AG04449 (cell line): ENCODE measurements at regions not wholly inside any gene's neighbourhood (a gene's known extent, or its start where the extent isn't known, plus 50 kb on each side); places are given as distances from the start of the nearest gene placed in this dataset.

Source experiments
- CTCF ChIA-PET: fragments of 350-600 bp; formaldehyde crosslinking; extraction: SDS; loops from one replicate; lab custom pipeline; 2021; ENCODE audit warnings: antibody characterized with exemption; lab: Yijun Ruan, JAX
- POLR2A ChIA-PET: fragments of 400-600, 350-600 bp; formaldehyde crosslinking; extraction: SDS; loops from one replicate; lab custom pipeline; 2020; ENCODE audit warnings: antibody characterized with exemption, inconsistent platforms; lab: Yijun Ruan, JAX
- DNase-seq: peaks from one replicate; pipeline ENCODE4 v3.0.0-alpha.2; 2010; ENCODE audit warnings: low read depth, low spot score
- H3K4me3 ChIP-seq: 2 replicates; pipeline ENCODE4 v1.5.1; 2011; ENCODE audit warnings: low read depth, mild to moderate bottlenecking, control low read depth, low read length
- CTCF ChIP-seq: IDR thresholded peaks from one replicate; pipeline ENCODE4 v1.5.1; 2011; ENCODE audit warnings: mild to moderate bottlenecking, moderate library complexity, low read length, control low read depth, inconsistent platforms; ENCODE audit not compliant: insufficient read depth; ENCODE audit errors: missing control alignments

- TF ChIP-seq CTCF: no peak
- ChIA-PET CTCF (no interaction called here), POLR2A (no interaction called here)
Observed at GRCh38 chr7:27367179-27367932, 124.8 kb downstream of the EVX1 start.

GRCh38 chr7:27367933-27368549 is 125.4 kb downstream of the EVX1 start:
- no peak for DNase-seq
- H3K4me3 ChIP-seq: no peak overlapping the region
- ChIA-PET CTCF (no interaction called here), POLR2A (no interaction called here)
- TF ChIP-seq CTCF: no peak

More at GRCh38 chr7:27367179-27367932, 124.8 kb downstream of the EVX1 start:
- no peak for DNase-seq
- H3K4me3 ChIP-seq: no peak overlapping the region

GRCh38 chr7:27374958-27375841 is 132.6 kb downstream of the EVX1 start:
- TF ChIP-seq CTCF: no peak
- ChIA-PET POLR2A (no interaction called here), CTCF (no interaction called here)
- no peak overlapping the region for H3K4me3 ChIP-seq
- no peak for DNase-seq

- ChIA-PET CTCF (no interaction called here), POLR2A (no interaction called here)
Observed at GRCh38 chr7:27375958-27376357, 133.4 kb downstream of the EVX1 start.

GRCh38 chr7:27377988-27378387 is 135.4 kb downstream of the EVX1 start:
- DNase-seq: no peak
- POLR2A ChIA-PET: no interaction called here
- CTCF ChIA-PET: no interaction called here
- no peak for TF ChIP-seq CTCF
- no peak overlapping the region for H3K4me3 ChIP-seq

More at GRCh38 chr7:27375958-27376357, 133.4 kb downstream of the EVX1 start:
- DNase-seq: no peak
- no peak overlapping the region for H3K4me3 ChIP-seq
- TF ChIP-seq CTCF: no peak

- TF ChIP-seq CTCF: no peak
- ChIA-PET POLR2A (no interaction called here), CTCF (no interaction called here)
- no peak for DNase-seq
- no peak overlapping the region for H3K4me3 ChIP-seq
Observed at GRCh38 chr7:27382307-27382706, 139.7 kb downstream of the EVX1 start.
